Cardiac muscle cell (in vitro differentiated cells and primary cell): ENCODE measurements at regions not wholly inside any gene's neighbourhood (a gene's known extent, or its start where the extent isn't known, plus 50 kb on each side); places are given as distances from the start of the nearest gene placed in this dataset.
A peak's percentile ranks its signal among the peaks of the same experiment; 100 is the strongest.

Experiments used
- DNase-seq, 2 donors: peaks; one replicate each; pipeline versions ENCODE4 v3.0.0 to v3.0.0-alpha.2; 2010 to 2017; ENCODE audit warnings: low read depth in 1 of 2, low spot score in 1 of 2
- H3K27ac ChIP-seq: fragments of 200-600 bp; sonication (generic); 2 replicates; pipeline ENCODE4 v1.5.1; 2016
- H3K27me3 ChIP-seq: fragments of 200-600 bp; sonication (generic); 2 replicates; pipeline ENCODE4 v1.6.0; 2016; ENCODE audit warnings: control low read depth
- H3K36me3 ChIP-seq: fragments of 200-600 bp; sonication (generic); 2 replicates; pipeline ENCODE4 v1.5.1; 2016; ENCODE audit warnings: control low read depth
- H3K4me1 ChIP-seq: fragments of 200-600 bp; sonication (generic); 2 replicates; pipeline ENCODE4 v1.8.1; 2017; ENCODE audit warnings: low read depth, mild to moderate bottlenecking, mixed run types
- H3K4me3 ChIP-seq: fragments of 200-600 bp; sonication (generic); 2 replicates; pipeline ENCODE4 v1.5.1; 2016; ENCODE audit warnings: mild to moderate bottlenecking
- H3K9me3 ChIP-seq: fragments of 200-600 bp; sonication (generic); 2 replicates; pipeline ENCODE4 v1.5.1; 2017; ENCODE audit warnings: low read depth, mild to moderate bottlenecking, control low read depth
- TF ChIP-seq, protein P1 (sequence below): IDR thresholded peaks from 2 replicates; pipeline ENCODE4 v1.5.1; 2012; ENCODE audit warnings: low read depth, mild to moderate bottlenecking, low read length

DNA sequence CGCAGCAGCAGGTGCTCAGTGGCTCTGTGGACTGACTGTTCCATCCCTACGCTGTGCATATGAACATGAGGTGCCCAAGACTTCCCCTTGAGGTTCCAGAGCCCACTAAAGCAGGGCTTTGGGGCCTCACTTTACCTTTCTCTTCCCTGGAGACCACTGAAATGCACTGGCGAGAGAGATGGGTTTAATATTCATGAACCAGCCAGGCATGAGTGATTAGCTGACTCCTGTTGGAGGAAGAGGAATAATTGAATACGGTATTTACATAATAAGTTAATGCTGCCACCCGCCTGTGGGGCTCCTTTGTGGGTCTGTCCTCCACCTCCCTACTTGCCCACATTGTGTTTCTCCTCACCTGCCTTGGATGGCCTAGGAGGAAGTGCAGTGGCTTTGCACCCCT is 263.4 kb downstream of the TLE3 start:
- Histone ChIP-seq H3K27ac (no peak overlapping the region), H3K4me1 (no peaks in the 10 kb centered on the region), H3K27me3 (no peaks in the 10 kb centered on the region), H3K9me3 (no peaks in the 10 kb centered on the region), H3K4me3 (no peak overlapping the region), H3K36me3 (no peaks in the 10 kb centered on the region)
- no peak for DNase-seq
- TF ChIP-seq, protein P1, sequence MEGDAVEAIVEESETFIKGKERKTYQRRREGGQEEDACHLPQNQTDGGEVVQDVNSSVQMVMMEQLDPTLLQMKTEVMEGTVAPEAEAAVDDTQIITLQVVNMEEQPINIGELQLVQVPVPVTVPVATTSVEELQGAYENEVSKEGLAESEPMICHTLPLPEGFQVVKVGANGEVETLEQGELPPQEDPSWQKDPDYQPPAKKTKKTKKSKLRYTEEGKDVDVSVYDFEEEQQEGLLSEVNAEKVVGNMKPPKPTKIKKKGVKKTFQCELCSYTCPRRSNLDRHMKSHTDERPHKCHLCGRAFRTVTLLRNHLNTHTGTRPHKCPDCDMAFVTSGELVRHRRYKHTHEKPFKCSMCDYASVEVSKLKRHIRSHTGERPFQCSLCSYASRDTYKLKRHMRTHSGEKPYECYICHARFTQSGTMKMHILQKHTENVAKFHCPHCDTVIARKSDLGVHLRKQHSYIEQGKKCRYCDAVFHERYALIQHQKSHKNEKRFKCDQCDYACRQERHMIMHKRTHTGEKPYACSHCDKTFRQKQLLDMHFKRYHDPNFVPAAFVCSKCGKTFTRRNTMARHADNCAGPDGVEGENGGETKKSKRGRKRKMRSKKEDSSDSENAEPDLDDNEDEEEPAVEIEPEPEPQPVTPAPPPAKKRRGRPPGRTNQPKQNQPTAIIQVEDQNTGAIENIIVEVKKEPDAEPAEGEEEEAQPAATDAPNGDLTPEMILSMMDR: no peak

DNA sequence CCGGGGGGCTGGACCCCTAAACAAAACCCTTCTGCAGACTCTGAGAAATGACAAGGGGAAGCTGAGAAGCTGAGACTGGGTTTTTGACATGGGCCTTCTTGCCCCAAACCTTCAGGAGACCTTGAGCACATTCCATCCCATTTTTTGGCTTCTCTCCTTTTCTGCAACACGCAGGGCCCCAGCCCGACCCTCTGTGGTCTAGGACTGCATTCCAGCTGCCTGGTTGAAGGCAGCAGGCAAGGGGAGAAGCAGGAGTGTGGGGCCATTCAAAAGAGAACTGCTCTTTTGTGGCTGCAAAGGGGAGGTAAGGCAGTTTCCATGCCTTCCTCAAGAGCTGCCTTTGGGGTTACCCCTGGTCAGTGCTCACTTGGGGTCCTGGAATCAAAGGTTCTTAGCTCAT is 263.0 kb downstream of the TLE3 start:
- Histone ChIP-seq H3K9me3 (no peaks in the 10 kb centered on the region), H3K36me3 (no peaks in the 10 kb centered on the region), H3K4me1 (no peaks in the 10 kb centered on the region), H3K4me3 (no peak overlapping the region), H3K27me3 (no peaks in the 10 kb centered on the region), H3K27ac (no peak overlapping the region)
- TF ChIP-seq, protein P1: no peak
- peak in 1 of 2 donors; percentile 52 for DNase-seq

DNA sequence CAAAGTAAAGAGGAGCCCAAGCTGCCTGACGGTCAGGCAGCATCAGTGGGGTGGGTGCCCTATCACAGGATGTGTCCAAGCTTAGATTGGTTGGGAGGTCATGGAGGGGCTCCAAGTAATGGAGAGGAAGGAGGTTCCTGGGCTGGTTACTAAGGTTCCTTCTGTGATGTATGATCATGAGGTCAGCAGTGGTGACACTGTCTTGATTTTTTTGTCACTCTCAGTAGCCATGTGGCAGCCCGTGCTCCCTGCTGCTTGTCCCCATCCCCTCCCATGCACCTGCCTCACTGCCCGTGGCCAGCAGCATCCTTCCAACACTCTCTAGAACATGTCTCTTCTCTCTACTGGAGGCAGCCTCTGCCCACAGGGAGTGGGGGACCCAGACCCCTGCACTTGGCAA is 261.7 kb downstream of the TLE3 start:
- DNase-seq: no peak
- TF ChIP-seq, protein P1: no peak

DNA sequence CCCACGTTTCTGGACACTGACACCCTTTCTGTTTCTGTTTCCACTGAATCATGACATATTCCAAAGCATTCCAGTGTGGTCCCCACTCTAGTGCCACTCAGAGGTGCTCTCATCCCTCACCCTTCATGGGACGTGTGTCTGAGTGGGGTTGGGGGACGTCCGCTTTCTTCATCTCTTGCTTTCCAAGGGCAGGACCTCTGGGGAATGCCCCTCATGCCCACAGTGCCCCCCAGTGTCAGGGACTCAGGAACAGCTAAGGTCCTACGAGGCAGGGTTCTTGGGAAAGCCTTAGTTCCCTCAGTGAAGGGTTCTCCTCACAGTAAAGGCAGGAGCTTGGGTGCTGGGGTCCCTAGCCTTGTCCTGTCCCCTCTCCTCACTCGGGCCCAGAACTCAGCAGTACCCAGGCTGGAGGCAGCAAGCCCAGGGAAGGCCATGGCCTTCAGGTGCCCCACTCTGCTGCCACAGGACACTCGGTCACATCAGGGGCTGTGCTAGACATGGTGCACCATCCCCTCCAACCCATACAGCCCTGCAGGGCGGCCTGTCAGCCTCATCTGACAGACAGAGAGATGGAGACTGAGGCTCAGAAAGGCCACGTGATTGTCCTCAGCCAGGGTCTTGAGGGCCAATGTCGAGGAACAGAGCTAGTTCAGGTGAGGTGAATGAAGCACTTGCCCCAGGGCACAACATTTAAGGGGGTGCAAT is 261.0 kb downstream of the TLE3 start:
- Histone ChIP-seq H3K9me3 (no peaks in the 10 kb centered on the region), H3K4me1 (no peaks in the 10 kb centered on the region)
- DNase-seq: no peak

More for the DNA sequence above, 261.7 kb downstream of the TLE3 start:
- Histone ChIP-seq H3K9me3 (no peaks in the 10 kb centered on the region), H3K4me1 (no peaks in the 10 kb centered on the region), H3K27me3 (no peaks in the 10 kb centered on the region), H3K4me3 (no peak overlapping the region), H3K27ac (no peak overlapping the region), H3K36me3 (no peaks in the 10 kb centered on the region)

DNA sequence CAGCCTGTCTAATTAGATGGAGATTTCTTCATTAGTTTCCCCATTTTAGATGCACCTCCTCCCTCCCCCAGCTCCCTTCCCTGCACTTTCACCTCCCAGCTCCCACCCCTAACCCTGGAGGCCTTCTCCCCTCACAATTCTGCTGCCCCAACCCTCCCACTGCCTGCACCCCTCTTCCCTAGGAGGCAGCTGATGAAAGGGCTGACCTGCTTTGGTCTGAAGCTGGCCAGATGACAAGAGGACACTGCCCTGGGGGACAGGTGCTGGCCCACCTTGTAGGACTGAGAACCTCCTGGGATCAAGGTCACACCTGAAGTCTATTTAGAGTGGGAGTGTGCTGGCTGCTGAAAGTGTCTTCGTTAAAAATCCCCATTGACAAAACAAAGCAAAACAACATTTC is 259.4 kb downstream of the TLE3 start:
- H3K4me1 ChIP-seq: no peaks in the 10 kb centered on the region
- no peak overlapping the region for H3K4me3 ChIP-seq
- H3K27ac ChIP-seq: no peak overlapping the region
- no peaks in the 10 kb centered on the region for H3K9me3 ChIP-seq
- TF ChIP-seq, protein P1: no peak
- DNase-seq: no peak
- no peaks in the 10 kb centered on the region for H3K36me3 ChIP-seq
- H3K27me3 ChIP-seq: no peaks in the 10 kb centered on the region

More for the DNA sequence above, 261.0 kb downstream of the TLE3 start:
- no peaks in the 10 kb centered on the region for H3K36me3 ChIP-seq
- TF ChIP-seq, protein P1: no peak
- no peak overlapping the region for H3K27ac ChIP-seq
- no peak overlapping the region for H3K4me3 ChIP-seq
- no peaks in the 10 kb centered on the region for H3K27me3 ChIP-seq

DNA sequence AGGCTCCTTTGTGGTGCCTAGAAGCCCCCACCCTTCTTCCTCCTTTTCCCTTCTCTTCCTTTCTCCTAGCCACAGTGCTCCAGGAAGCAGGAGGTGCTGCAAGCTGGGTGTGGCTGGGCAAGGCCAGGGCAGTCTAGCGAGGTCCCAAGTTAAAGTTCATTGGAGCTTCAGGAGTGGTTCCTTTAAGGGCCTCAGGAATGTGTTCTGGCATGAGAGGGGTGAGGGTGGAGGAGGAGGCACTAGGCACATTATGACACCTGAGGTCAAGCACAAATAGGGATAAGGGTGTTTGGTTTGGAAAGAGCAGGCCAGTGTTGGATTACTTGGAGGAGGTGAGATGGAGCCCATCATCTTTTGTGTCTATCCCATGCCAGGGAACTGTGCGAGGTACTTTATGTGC is 258.7 kb downstream of the TLE3 start:
- H3K27me3 ChIP-seq: no peaks in the 10 kb centered on the region
- H3K4me1 ChIP-seq: no peaks in the 10 kb centered on the region
- TF ChIP-seq, protein P1: no peak
- H3K4me3 ChIP-seq: no peak overlapping the region
- H3K9me3 ChIP-seq: no peaks in the 10 kb centered on the region
- no peaks in the 10 kb centered on the region for H3K36me3 ChIP-seq
- DNase-seq: no peak
- H3K27ac ChIP-seq: no peak overlapping the region
